ENCODE measurements at regions not wholly inside any gene's neighbourhood (a gene's known extent, or its start where the extent isn't known, plus 50 kb on each side); places are given as distances from the start of the nearest gene placed in this dataset.
A peak's percentile ranks its signal among the peaks of the same experiment; 100 is the strongest.

GRCh38 chr10:78474743-78475142, 441.1 kb downstream of the RPS24 start:
- no peak overlapping the region for H3K4me3 ChIP-seq (ENCODE audit: low read length)
- CTCF ChIA-PET: no interaction called here
- no peaks in the 10 kb centered on the region for H3K9me3 ChIP-seq (ENCODE audit: low read length)
- no peaks in the 10 kb centered on the region for H3K9me2 ChIP-seq (replicated peaks; ENCODE audit: low read length)
- no peaks in the 10 kb centered on the region for H3K36me3 ChIP-seq (ENCODE audit: low read depth, low read length)
- ATAC-seq: no peak
- H3K79me2 ChIP-seq (ENCODE audit: low read length): no peaks in the 10 kb centered on the region
- intact Hi-C loops (cut with micrococcal nuclease): no loop called here
- TF ChIP-seq EZH2 (IDR thresholded peaks at IDR 0.05; ENCODE audit: low read length, unreplicated experiment): no peak
- TF ChIP-seq CTCF (conservative IDR thresholded peaks at IDR 0.05; ENCODE audit: low read depth, low read length): no peak
- no peak for TF ChIP-seq EZH2phosphoT487 (IDR thresholded peaks at IDR 0.05; ENCODE audit: borderline replicate concordance, low read length)
- peaks cover 3% of the 10 kb centered on the region for H3F3A ChIP-seq (ENCODE audit: low read length, unreplicated experiment)
- BruUV-seq (replicated peaks): no TSS peak
- H3K27ac ChIP-seq (ENCODE audit: low read length): no peak overlapping the region
- no peak overlapping the region for H3K4me2 ChIP-seq (ENCODE audit: low read length)
- POLR2A ChIA-PET (ENCODE audit: unreplicated experiment): no interaction called here
- H3K27me3 ChIP-seq (ENCODE audit: low read length): peaks cover 38% of the 10 kb centered on the region
- peaks cover 20% of the 10 kb centered on the region for H3K4me1 ChIP-seq (ENCODE audit: insufficient read depth, low read length)
- H4K20me1 ChIP-seq (ENCODE audit: low read length): no peaks in the 10 kb centered on the region
- no peak overlapping the region for H2AFZ ChIP-seq (ENCODE audit: low read length)
- no peak overlapping the region for H3K9ac ChIP-seq (ENCODE audit: low read length)
- no peak for DNase-seq

DNA sequence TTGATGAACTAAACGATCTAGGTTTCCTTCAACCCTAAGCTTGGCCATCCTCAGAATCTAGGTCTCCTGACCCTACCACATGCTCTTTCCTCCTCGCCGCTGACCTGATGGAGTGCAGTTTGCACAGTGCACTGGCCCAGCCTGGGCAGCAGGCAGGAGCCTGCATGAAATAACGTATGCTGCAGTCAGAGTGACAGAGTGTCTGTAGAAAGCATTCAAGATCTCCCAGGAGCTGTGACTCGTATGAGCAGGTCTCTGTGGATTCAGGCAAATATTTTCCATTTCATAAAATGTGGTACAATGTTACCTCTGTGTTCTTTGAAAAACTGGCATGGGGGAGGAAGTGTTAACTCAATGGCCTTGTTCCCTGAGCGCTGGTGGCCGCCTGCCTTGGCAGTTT, 441.8 kb downstream of the RPS24 start:
- H3K36me3 ChIP-seq (ENCODE audit: low read depth, low read length): no peaks in the 10 kb centered on the region
- intact Hi-C loops (cut with micrococcal nuclease): no loop called here
- H3K79me2 ChIP-seq (ENCODE audit: low read length): no peaks in the 10 kb centered on the region
- no peaks in the 10 kb centered on the region for H3K9me2 ChIP-seq (replicated peaks; ENCODE audit: low read length)
- no TSS peak for BruUV-seq (replicated peaks)
- TF ChIP-seq EZH2 (IDR thresholded peaks at IDR 0.05; ENCODE audit: low read length, unreplicated experiment) (no peak), CTCF (conservative IDR thresholded peaks at IDR 0.05; ENCODE audit: low read depth, low read length) (no peak), EZH2phosphoT487 (IDR thresholded peaks at IDR 0.05; ENCODE audit: borderline replicate concordance, low read length) (no peak)
- H3K9ac ChIP-seq (ENCODE audit: low read length): no peak overlapping the region
- CTCF ChIA-PET: interaction anchor here (1.4 kb wide), 1 partner anchor 182 kb away, joined by 3 read pairs; no protein-coding TSS in a partner anchor
- H3K4me1 ChIP-seq (ENCODE audit: insufficient read depth, low read length): peaks cover 13% of the 10 kb centered on the region
- no peak overlapping the region for H3K4me3 ChIP-seq (ENCODE audit: low read length)
- peaks cover 44% of the 10 kb centered on the region for H3K27me3 ChIP-seq (ENCODE audit: low read length)
- H2AFZ ChIP-seq (ENCODE audit: low read length): no peak overlapping the region
- H4K20me1 ChIP-seq (ENCODE audit: low read length): no peaks in the 10 kb centered on the region
- peaks cover 3% of the 10 kb centered on the region for H3F3A ChIP-seq (ENCODE audit: low read length, unreplicated experiment)
- no peaks in the 10 kb centered on the region for H3K9me3 ChIP-seq (ENCODE audit: low read length)
- POLR2A ChIA-PET (ENCODE audit: unreplicated experiment): no interaction called here
- H3K27ac ChIP-seq (ENCODE audit: low read length): no peak overlapping the region
- H3K4me2 ChIP-seq (ENCODE audit: low read length): no peak overlapping the region
- no peak for ATAC-seq
- peak; percentile 49 for DNase-seq

GRCh38 chr10:78476156-78476555, 442.5 kb downstream of the RPS24 start:
- no peak for TF ChIP-seq EZH2phosphoT487 (IDR thresholded peaks at IDR 0.05; ENCODE audit: borderline replicate concordance, low read length)
- TF ChIP-seq CTCF (conservative IDR thresholded peaks at IDR 0.05; ENCODE audit: low read depth, low read length): no peak
- TF ChIP-seq EZH2 (IDR thresholded peaks at IDR 0.05; ENCODE audit: low read length, unreplicated experiment): no peak
- BruUV-seq (replicated peaks): no TSS peak
- no peaks in the 10 kb centered on the region for H4K20me1 ChIP-seq (ENCODE audit: low read length)
- CTCF ChIA-PET: interaction anchor here (0.6 to 1.4 kb wide), 2 partner anchors 130 to 181 kb away, joined by 3 to 4 read pairs; no protein-coding TSS in a partner anchor
- peaks cover 51% of the 10 kb centered on the region for H3K27me3 ChIP-seq (ENCODE audit: low read length)
- ATAC-seq: no peak
- H3K9me2 ChIP-seq (replicated peaks; ENCODE audit: low read length): no peaks in the 10 kb centered on the region
- no peak overlapping the region for H3K4me3 ChIP-seq (ENCODE audit: low read length)
- H3K9me3 ChIP-seq (ENCODE audit: low read length): no peaks in the 10 kb centered on the region
- H3K4me2 ChIP-seq (ENCODE audit: low read length): no peak overlapping the region
- H3K36me3 ChIP-seq (ENCODE audit: low read depth, low read length): no peaks in the 10 kb centered on the region
- no peaks in the 10 kb centered on the region for H3K79me2 ChIP-seq (ENCODE audit: low read length)
- H3F3A ChIP-seq (ENCODE audit: low read length, unreplicated experiment): peaks cover under 1% of the 10 kb centered on the region
- no peak for DNase-seq
- H3K9ac ChIP-seq (ENCODE audit: low read length): no peak overlapping the region
- intact Hi-C loops (cut with micrococcal nuclease): no loop called here
- H3K4me1 ChIP-seq (ENCODE audit: insufficient read depth, low read length): peaks cover 6% of the 10 kb centered on the region
- no peak overlapping the region for H2AFZ ChIP-seq (ENCODE audit: low read length)
- POLR2A ChIA-PET (ENCODE audit: unreplicated experiment): no interaction called here
- H3K27ac ChIP-seq (ENCODE audit: low read length): no peak overlapping the region

Data from PC-3 (cell line).